Loucy (cell line): ENCODE measurements at regions not wholly inside any gene's neighbourhood (a gene's known extent, or its start where the extent isn't known, plus 50 kb on each side); places are given as distances from the start of the nearest gene placed in this dataset.
A peak's percentile ranks its signal among the peaks of the same experiment; 100 is the strongest.
"Not testable (repeated sequence)": the region's sequence is repeated elsewhere in the genome, so short reads cannot be mapped to it uniquely, and the experiment has no call there.

Experiments used
- H2AFZ ChIP-seq: fragments of 200-600 bp; sonication (generic); 2 replicates; pipeline ENCODE4 v1.6.0; 2016; ENCODE audit warnings: antibody characterized with exemption, mild to moderate bottlenecking, low read length, moderate library complexity
- H3F3A ChIP-seq: fragments of 200-600 bp; 2 replicates; pipeline ENCODE4 v1.6.0; 2016; ENCODE audit warnings: antibody characterized with exemption, low read depth, mild to moderate bottlenecking
- H3K27me3 ChIP-seq: fragments of 200-600 bp; sonication (generic); 2 replicates; pipeline ENCODE4 v1.6.1; 2014; ENCODE audit warnings: low read length, mild to moderate bottlenecking; ENCODE audit not compliant: insufficient read depth, poor library complexity, severe bottlenecking
- H3K36me3 ChIP-seq: fragments of 200-600 bp; sonication (generic); 2 replicates; pipeline ENCODE4 v1.6.1; 2016; ENCODE audit warnings: low read length; ENCODE audit not compliant: insufficient read depth
- H3K4me1 ChIP-seq: fragments of 200-600 bp; sonication (generic); 2 replicates; pipeline ENCODE4 v1.5.1; 2014; ENCODE audit warnings: low read length, mild to moderate bottlenecking; ENCODE audit not compliant: insufficient read depth, poor library complexity, severe bottlenecking
- H3K4me2 ChIP-seq: fragments of 200-600 bp; sonication (generic); 2 replicates; pipeline ENCODE4 v1.6.0; 2014; ENCODE audit warnings: antibody characterized with exemption, low read length, low read depth, mild to moderate bottlenecking; ENCODE audit not compliant: poor library complexity, severe bottlenecking
- H3K4me3 ChIP-seq: fragments of 200-600 bp; sonication (generic); 2 replicates; pipeline ENCODE4 v1.5.1; 2014; ENCODE audit warnings: low read length, mild to moderate bottlenecking, mixed read lengths; ENCODE audit not compliant: poor library complexity, severe bottlenecking
- H3K79me2 ChIP-seq: fragments of 200-600 bp; sonication (generic); 2 replicates; pipeline ENCODE4 v1.6.1; 2014; ENCODE audit warnings: low read length; ENCODE audit not compliant: insufficient read depth
- H3K9ac ChIP-seq: fragments of 200-600 bp; sonication (generic); 2 replicates; pipeline ENCODE4 v1.6.0; 2014; ENCODE audit warnings: mild to moderate bottlenecking, low read depth, low read length, moderate library complexity; ENCODE audit not compliant: poor library complexity, severe bottlenecking
- H3K9me2 ChIP-seq: fragments of 200-600 bp; sonication (generic); replicated peaks from 2 replicates; pipeline ENCODE4 v1.6.1; 2016; ENCODE audit warnings: low read depth, low read length, mixed read lengths
- H3K9me3 ChIP-seq: fragments of 200-600 bp; sonication (generic); 2 replicates; pipeline ENCODE4 v1.6.1; 2014; ENCODE audit warnings: mild to moderate bottlenecking, antibody characterized with exemption, low read length, low read depth; ENCODE audit not compliant: insufficient read depth
- H4K20me1 ChIP-seq: fragments of 200-600 bp; sonication (generic); 2 replicates; pipeline ENCODE4 v1.6.0; 2014; ENCODE audit warnings: antibody characterized with exemption, low read length, mild to moderate bottlenecking; ENCODE audit not compliant: insufficient read depth, poor library complexity, severe bottlenecking
- CTCF ChIP-seq: fragments of 200-600 bp; sonication (generic); conservative IDR thresholded peaks from 2 replicates; pipeline ENCODE4 v1.5.1; 2014; ENCODE audit warnings: mild to moderate bottlenecking, antibody characterized with exemption, low read length
- EZH2phosphoT487 ChIP-seq: fragments of 200-600 bp; IDR thresholded peaks from 2 replicates; pipeline ENCODE4 v1.6.1; 2018; ENCODE audit warnings: antibody characterized with exemption, mild to moderate bottlenecking, moderate library complexity, borderline replicate concordance

- no peaks in the 10 kb centered on the region for H3F3A ChIP-seq
- H3K27me3 ChIP-seq = no peaks in the 10 kb centered on the region
- H4K20me1 ChIP-seq = no peaks in the 10 kb centered on the region
- no peak overlapping the region for H2AFZ ChIP-seq
- no peak overlapping the region for H3K9ac ChIP-seq
- no peak overlapping the region for H3K4me3 ChIP-seq
- no peak overlapping the region for H3K4me2 ChIP-seq
- H3K4me1 ChIP-seq = no peaks in the 10 kb centered on the region
- H3K79me2 ChIP-seq = no peaks in the 10 kb centered on the region
- H3K36me3 ChIP-seq = no peaks in the 10 kb centered on the region
- H3K9me2 ChIP-seq = no peaks in the 10 kb centered on the region
- H3K9me3 ChIP-seq = no peaks in the 10 kb centered on the region
- TF ChIP-seq CTCF = no peak
- no peak for TF ChIP-seq EZH2phosphoT487
Measured at GRCh38 chr10:25107756-25108155, 67.0 kb upstream of the GPR158 start.

- H3K4me2 ChIP-seq, H3K9me2 ChIP-seq: not testable (repeated sequence)
Measured at GRCh38 chr10:25109896-25110295, 64.9 kb upstream of the GPR158 start.

DNA sequence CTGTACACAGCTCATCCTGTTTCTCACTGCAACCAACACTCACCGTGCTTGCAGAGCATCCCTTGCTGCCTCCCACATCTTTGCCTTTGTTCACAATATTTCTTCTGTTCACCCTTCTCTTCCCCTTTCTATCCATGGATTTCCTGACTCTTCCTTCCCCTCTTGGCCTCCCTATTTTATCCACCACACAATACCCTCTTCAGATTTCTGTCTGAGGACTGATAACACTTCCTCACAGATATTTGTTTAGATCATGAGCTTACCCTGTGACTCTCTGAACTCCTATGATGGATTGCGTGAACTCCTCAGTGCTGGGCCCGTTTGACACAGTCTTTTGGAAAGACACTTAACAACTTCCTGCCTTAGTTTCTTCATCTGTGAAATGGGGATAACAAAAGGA is 62.8 kb upstream of the GPR158 start:
- no peaks in the 10 kb centered on the region for H3K36me3 ChIP-seq
- H3K27me3 ChIP-seq = no peaks in the 10 kb centered on the region
- no peaks in the 10 kb centered on the region for H4K20me1 ChIP-seq
- no peak overlapping the region for H3K9ac ChIP-seq
- no peak overlapping the region for H3K4me3 ChIP-seq
- no peaks in the 10 kb centered on the region for H3K9me3 ChIP-seq
- TF ChIP-seq EZH2phosphoT487 (no peak), CTCF (no peak)
- H2AFZ ChIP-seq = no peak overlapping the region
- no peaks in the 10 kb centered on the region for H3K79me2 ChIP-seq
- H3K4me2 ChIP-seq = no peak overlapping the region
- H3F3A ChIP-seq = no peaks in the 10 kb centered on the region
- H3K4me1 ChIP-seq = peaks cover 10% of the 10 kb centered on the region
- no peaks in the 10 kb centered on the region for H3K9me2 ChIP-seq

More at GRCh38 chr10:25109896-25110295, 64.9 kb upstream of the GPR158 start:
- H3F3A ChIP-seq, H3K4me1 ChIP-seq, H3K79me2 ChIP-seq, H3K4me3 ChIP-seq, H3K9me3 ChIP-seq, H3K27me3 ChIP-seq, H2AFZ ChIP-seq, H4K20me1 ChIP-seq, H3K9ac ChIP-seq, H3K36me3 ChIP-seq: not testable (repeated sequence)

DNA sequence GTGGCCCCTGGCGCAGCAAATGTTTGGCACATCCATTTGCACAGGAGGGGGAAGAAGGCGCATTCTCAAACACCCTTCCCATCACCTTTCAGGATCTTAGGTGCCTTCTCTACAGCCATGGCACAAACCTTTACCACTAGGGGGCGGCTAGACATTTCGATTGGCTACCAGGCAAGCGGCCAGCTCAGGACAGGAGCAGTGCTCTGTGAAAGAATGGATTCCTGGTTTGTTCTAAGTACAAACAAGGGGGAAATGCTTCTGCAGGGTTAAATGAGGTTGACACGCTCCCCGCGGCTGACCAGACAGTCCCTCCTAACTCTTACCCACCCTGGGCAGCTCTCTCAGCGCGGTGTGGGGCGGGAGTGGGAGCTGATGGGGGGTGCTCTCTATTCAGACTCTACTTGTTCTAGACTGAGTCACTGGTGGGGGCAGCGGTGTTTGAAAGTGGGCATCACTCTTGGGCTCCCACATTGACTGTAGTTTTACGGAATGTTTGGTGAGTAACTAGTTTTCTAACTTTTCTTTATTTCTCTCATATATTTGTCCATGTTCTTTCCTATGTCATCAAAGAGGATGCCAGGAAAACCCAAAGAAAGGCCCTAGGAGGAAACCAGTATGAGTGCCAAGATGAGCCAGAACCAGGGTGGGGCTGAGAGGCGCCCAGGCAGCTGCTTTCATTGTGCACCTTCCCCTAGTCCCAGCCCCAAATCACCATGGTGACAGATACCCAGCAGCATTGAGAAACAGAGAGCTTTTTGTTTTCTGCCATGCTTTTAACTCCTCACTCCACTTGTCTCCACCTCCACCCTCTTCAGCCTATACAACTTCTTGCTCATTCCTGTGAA is 61.4 kb upstream of the GPR158 start:
- Histone ChIP-seq H3K27me3 (no peaks in the 10 kb centered on the region), H3K9me2 (no peaks in the 10 kb centered on the region), H3K4me1 (peaks cover 10% of the 10 kb centered on the region), H3K36me3 (no peaks in the 10 kb centered on the region), H2AFZ (no peak overlapping the region; the same call in 1 of the 2 replicates), H3K9me3 (no peaks in the 10 kb centered on the region), H3K4me2 (no peak overlapping the region), H4K20me1 (no peaks in the 10 kb centered on the region), H3K79me2 (no peaks in the 10 kb centered on the region), H3K9ac (no peak overlapping the region), H3F3A (no peaks in the 10 kb centered on the region), H3K4me3 (no peak overlapping the region)
- peak; percentile 81 for TF ChIP-seq CTCF
- no peak for TF ChIP-seq EZH2phosphoT487
